ENCODE measurements at regions not wholly inside any gene's neighbourhood (a gene's known extent, or its start where the extent isn't known, plus 50 kb on each side); places are given as distances from the start of the nearest gene placed in this dataset.

DNA sequence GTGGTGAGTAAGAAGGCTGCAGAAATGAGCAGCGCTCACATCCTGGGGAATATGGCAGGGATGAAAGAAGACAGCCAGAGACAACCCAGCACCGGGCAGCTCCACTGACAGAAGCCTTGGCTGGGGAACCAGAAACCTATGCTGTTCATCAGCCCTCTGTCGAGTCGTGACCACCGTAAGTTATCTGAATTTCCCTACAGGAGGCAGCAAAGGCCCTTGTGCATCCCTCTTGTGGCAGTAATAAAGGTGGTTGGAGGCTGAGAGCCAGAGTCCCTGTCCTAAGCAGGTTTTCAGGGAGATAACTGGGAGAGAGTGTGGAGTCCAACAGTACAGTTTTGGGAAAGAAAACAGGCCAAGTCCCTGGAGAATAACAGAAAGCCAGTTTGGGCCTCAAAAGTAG lies 194.0 kb upstream of the BOD1L1 start:
- TF ChIP-seq, protein P1, sequence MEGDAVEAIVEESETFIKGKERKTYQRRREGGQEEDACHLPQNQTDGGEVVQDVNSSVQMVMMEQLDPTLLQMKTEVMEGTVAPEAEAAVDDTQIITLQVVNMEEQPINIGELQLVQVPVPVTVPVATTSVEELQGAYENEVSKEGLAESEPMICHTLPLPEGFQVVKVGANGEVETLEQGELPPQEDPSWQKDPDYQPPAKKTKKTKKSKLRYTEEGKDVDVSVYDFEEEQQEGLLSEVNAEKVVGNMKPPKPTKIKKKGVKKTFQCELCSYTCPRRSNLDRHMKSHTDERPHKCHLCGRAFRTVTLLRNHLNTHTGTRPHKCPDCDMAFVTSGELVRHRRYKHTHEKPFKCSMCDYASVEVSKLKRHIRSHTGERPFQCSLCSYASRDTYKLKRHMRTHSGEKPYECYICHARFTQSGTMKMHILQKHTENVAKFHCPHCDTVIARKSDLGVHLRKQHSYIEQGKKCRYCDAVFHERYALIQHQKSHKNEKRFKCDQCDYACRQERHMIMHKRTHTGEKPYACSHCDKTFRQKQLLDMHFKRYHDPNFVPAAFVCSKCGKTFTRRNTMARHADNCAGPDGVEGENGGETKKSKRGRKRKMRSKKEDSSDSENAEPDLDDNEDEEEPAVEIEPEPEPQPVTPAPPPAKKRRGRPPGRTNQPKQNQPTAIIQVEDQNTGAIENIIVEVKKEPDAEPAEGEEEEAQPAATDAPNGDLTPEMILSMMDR (conservative IDR thresholded peaks at IDR 0.05), result no peak
- TF ChIP-seq EZH2 (IDR thresholded peaks at IDR 0.05; ENCODE audit: low read depth), result no peak
